SK-MEL-5 (cell line): ENCODE measurements at regions not wholly inside any gene's neighbourhood (a gene's known extent, or its start where the extent isn't known, plus 50 kb on each side); places are given as distances from the start of the nearest gene placed in this dataset.
A peak's percentile ranks its signal among the peaks of the same experiment; 100 is the strongest.

Experiments
- DNase-seq: peaks from one replicate; pipeline ENCODE4 v3.0.0-alpha.2; 2016; ENCODE audit warnings: low read depth, low spot score
- in situ Hi-C: cut with HindIII; loops from 2 replicates; pipeline ENCODE4 v1.10.0; 2016; ENCODE audit warnings: low sequenced_read_pairs, high pct_unique_total_duplicates, low pct_unique_long_range_greater_than_20kb

GRCh38 chr10:8211631-8212030, 157.1 kb downstream of the GATA3 start:
- in situ Hi-C loops: no loop called here
- peak; percentile 6 for DNase-seq

DNA sequence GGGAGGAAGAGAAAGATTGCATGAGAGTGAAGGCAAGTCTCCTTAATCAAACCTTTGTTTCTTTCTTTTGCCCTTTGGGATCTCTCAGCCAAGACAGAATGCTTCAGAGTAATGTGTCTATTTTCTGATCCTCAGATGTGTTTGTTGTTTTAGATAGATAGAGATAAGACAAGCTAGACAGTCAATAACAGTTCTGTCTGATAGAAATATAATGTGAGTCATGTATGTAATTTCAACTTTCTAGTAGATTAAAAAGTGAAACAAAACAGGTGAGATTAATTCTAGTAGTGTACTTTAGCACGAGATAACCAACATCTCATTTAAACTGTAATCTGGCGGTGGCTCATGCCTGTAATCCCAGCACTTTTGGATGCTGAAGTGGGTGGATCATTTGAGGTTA, 159.2 kb downstream of the GATA3 start:
- DNase-seq: no peak
- in situ Hi-C loops: no loop called here

DNA sequence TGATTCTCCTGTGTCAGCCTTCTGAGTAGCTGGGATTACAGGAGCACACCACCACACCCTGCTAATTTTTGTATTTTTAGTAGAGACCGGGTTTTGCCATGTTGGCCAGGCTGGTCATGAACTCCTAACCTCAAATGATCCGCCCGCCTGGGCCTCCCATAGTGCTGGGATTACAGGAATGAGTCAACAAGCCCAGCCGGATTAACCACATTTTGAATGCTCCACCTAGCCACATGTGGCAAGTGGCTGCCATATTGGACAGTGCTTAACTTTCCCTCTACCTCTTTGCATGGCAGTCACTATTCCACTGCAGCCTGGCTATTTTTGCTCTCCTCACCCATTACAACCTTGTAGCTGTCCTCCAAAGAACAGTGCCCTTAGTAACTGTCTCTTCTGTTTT, 160.1 kb downstream of the GATA3 start:
- in situ Hi-C loops: no loop called here

GRCh38 chr10:8216893-8217292, 162.4 kb downstream of the GATA3 start:
- no peak for DNase-seq
- in situ Hi-C loops: no loop called here

More for the DNA sequence above, 160.1 kb downstream of the GATA3 start:
- no peak for DNase-seq

DNA sequence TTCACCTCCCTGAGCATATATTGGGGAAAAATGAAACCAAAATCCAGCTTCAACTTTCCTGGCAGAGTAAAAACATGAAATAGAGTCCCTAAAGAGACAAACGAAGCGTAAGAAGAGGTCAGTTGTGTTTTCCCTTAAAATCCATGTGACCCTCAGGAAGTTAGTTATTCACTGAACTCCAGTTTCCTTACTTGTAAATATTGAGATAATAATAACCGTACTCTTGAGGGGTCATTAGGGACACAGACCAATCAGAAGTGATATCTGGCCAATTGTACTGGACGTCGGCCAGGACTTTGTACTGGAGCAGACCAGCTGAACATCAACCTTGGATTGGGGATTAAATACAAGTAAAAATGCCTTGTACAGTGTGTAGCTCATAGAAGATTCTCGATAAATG, 167.0 kb downstream of the GATA3 start:
- in situ Hi-C loops: no loop called here
- DNase-seq: no peak

DNA sequence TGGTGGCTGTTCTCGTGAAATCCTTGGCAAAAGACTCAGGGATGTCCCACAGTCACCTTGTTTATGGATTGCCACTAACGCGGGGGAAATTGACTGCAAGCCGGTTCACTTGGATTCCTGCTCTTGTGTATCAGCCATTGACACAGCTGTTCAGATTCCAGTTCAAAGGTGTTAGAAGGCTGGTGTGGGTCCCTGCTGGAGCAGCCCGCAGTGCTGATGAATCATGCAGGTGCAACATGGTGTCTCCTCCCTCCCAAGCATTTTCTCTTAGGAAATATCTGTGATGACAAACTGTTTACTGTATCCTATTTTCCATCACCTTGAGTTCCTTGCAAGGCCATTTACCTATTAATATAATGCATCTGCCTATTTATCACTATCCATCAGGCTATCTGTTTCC, 170.1 kb downstream of the GATA3 start:
- no peak for DNase-seq
- in situ Hi-C loops: no loop called here

DNA sequence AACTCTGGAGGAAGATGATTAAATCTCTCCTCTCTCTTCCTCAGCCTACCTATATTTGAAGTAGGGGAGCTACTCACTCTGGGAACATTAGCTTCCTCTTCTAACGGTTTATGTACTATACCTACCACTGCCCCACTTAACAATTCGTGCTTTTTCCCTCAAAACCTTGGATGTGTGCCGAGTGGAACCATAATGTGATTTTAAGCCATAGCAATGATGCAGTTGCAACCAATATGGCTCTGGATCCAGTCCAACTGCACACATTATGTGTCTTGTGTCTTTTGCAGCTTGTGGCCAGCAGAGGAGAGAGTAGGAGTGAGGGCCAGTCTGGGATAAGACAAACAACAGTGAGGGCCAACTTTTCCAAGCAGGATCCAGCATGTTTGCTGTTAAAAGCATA, 170.7 kb downstream of the GATA3 start:
- in situ Hi-C loops: no loop called here
- DNase-seq: no peak

GRCh38 chr10:8227246-8227645, 172.8 kb downstream of the GATA3 start:
- in situ Hi-C loops: no loop called here
- DNase-seq: no peak

GRCh38 chr10:8229153-8229552, 174.7 kb downstream of the GATA3 start:
- DNase-seq: no peak
- in situ Hi-C loops: no loop called here

DNA sequence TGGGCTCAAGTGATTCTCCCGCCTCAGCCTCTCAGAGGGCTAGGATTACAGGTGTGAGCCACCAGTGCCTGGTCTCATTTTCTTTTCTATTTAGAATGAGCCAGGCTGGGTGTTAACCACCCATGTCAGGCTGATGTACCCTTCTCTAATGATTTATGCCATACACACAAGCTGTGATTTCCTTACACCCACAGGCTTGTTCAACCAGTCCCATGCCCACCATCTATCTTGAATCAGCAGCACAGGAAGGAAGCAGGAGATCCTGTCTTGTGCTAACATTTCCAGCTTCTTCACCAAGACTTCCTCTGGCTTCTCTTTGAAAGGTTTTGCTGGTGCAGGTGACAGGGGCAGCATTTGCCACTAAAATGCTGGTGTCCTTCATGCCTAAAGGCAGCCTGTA, 176.4 kb downstream of the GATA3 start:
- in situ Hi-C loops: no loop called here
- DNase-seq: no peak

GRCh38 chr10:8233049-8233448, 178.6 kb downstream of the GATA3 start:
- in situ Hi-C loops: no loop called here
- no peak for DNase-seq

GRCh38 chr10:8233832-8234259, 179.4 kb downstream of the GATA3 start:
- in situ Hi-C loops: no loop called here
- DNase-seq: no peak

- peak; percentile 10 for DNase-seq
- in situ Hi-C loops: no loop called here
Observed at GRCh38 chr10:8235253-8236027, 181.0 kb downstream of the GATA3 start.

DNA sequence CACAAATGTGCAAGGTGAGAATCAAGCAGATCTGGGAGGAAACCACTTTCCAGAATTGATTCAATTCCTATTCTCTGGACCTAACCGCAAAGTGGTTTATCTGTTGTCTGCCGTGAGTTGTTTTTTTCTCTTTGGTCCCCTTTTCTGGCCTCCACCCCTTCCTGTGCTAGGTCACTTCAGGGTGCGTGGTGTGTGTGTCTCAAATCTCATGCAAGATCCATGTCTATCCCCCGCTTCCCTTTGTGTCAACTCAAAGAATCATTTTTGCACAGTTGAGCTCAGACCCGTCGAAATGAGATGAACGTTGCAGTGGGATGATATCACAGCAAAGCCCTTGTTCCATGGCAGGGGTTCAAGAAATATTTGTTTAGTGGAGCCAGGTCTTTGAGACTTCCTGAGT, 184.5 kb downstream of the GATA3 start:
- in situ Hi-C loops: no loop called here
- DNase-seq: no peak

GRCh38 chr10:8240861-8241260, 186.4 kb downstream of the GATA3 start:
- DNase-seq: no peak
- in situ Hi-C loops: no loop called here

- DNase-seq: no peak
- in situ Hi-C loops: no loop called here
Observed at GRCh38 chr10:8242295-8242872, 187.9 kb downstream of the GATA3 start.

DNA sequence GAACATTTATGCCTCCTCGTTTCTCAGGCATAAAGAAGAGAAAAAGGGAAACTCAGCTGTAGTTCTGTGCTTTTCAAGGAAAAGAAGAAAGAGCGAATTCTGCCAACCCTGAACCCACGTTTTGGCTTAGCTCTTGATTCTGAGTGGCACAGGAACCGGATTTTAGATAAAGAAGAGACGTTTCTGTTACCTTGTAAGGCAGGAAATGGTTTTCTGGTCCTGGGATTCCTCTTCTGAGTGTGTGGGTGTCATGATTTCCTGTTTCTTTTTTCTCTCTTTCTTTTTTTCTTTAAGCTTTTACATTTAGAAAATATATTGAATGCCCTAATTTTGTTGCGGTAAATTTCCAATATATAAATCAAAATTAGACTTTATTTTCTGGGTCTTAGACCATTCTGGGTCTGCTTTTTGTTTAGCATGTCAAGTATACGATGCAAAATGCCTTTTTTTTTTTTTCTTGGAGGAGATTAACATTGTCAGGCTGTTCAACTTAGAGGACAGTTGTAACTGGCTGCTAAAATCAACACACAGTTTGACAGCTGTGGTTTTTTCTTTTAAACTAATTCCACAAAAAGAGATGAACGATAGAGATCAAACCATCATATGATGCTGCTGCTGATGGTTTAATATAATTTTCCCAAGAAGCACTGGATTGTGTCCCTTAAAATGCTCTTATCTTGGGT, 190.8 kb downstream of the GATA3 start:
- DNase-seq: no peak
- in situ Hi-C loops: no loop called here

GRCh38 chr10:8245814-8246142, 191.3 kb downstream of the GATA3 start:
- no peak for DNase-seq
- in situ Hi-C loops: no loop called here

DNA sequence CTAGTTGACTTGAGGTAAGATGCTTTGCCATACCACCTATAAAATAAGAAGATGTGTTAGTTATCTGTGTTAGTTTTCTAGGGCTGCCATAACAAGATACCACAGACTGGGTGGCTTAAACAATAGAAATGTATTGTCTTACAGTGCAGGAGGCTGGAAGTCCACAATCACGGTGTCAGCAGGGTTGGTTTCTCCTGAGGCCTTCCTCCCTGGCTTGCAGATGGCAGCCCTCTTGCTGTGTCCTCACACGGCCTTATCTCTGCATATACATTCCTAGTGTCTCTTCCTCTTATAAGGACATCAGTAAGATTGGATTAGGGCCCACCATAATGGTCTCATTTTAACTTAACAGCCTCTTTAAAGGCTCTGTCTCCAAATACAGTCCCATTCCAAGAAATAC, 192.1 kb downstream of the GATA3 start:
- in situ Hi-C loops: no loop called here
- no peak for DNase-seq
